K562 (cell line): ENCODE measurements at regions not wholly inside any gene's neighbourhood (a gene's known extent, or its start where the extent isn't known, plus 50 kb on each side); places are given as distances from the start of the nearest gene placed in this dataset.

Experiments used
- ATAC-seq: fragments of 200-7000 bp; cut with Tn5 transposase; 3 replicates; pipeline ENCODE4 v1.9.1; 2020; ENCODE audit warnings: moderate library complexity
- BruUV-seq: library from RNA; stranded (reverse); fragments of 400-500 nt; replicated peaks from 2 replicates; lab custom pipeline; 2021; lab: Mats Ljungman, UMichigan
- CTCF ChIA-PET: fragments of 300-600 bp; formaldehyde crosslinking; extraction: SDS; loops from one replicate; lab custom pipeline; 2021; ENCODE audit warnings: low intra/inter-chr PET ratio; lab: Yijun Ruan, JAX
- POLR2A ChIA-PET: fragments of 300-600, 350-650 bp; sonication (Branson Sonifier 250); formaldehyde crosslinking; extraction: SDS; loops from one replicate; lab custom pipeline; 2021; ENCODE audit warnings: antibody characterized with exemption, inconsistent platforms; lab: Yijun Ruan, JAX
- DNase-seq, 4 experiments: peaks; one replicate each; pipeline versions ENCODE4 v3.0.0 to v3.0.0-alpha.2; 2011 to 2018; ENCODE audit warnings: low spot score in 3 of 4, mixed read lengths in 3 of 4; ENCODE audit errors: extremely low read depth in 1 of 4
- FAIRE-seq: peaks from 2 replicates; lab custom pipeline; 2011; peaks lifted over from hg19 to GRCh38; lab: Jason Lieb, UNC
- H2AFZ ChIP-seq: 2 replicates; pipeline ENCODE4 v1.6.0; 2011; ENCODE audit warnings: low read depth, low read length, control low read depth, inconsistent platforms
- H3K27ac ChIP-seq: fragments of 200-600 bp; 3 replicates; pipeline ENCODE4 v1.8.0; 2011; ENCODE audit warnings: low read depth, mild to moderate bottlenecking, control low read depth, inconsistent platforms, low read length, moderate library complexity, mixed read lengths; ENCODE audit errors: extremely low read depth
- H3K27me3 ChIP-seq, 2 experiments: fragments of 300-600 bp in 1 of 2; 2 replicates in 1 of 2; 3 replicates in 1 of 2; pipeline versions ENCODE4 v1.6.0 to v1.8.0; 2011; ENCODE audit warnings: inconsistent platforms in 2 of 2, low read length in 2 of 2, mild to moderate bottlenecking in 1 of 2, mixed read lengths in 1 of 2, moderate library complexity in 1 of 2; ENCODE audit not compliant: control insufficient read depth in 2 of 2, insufficient read depth in 2 of 2
- H3K36me3 ChIP-seq: fragments of 300-600 bp; 3 replicates; pipeline ENCODE4 v1.8.0; 2011; ENCODE audit warnings: mild to moderate bottlenecking, low read length, inconsistent platforms; ENCODE audit not compliant: control insufficient read depth, insufficient read depth
- H3K4me1 ChIP-seq, 2 experiments: fragments of 200-600 bp in 1 of 2; replicated peaks in 1 of 2; 2 replicates in 1 of 2; 3 replicates in 1 of 2; pipeline versions ENCODE4 v1.5.1 to v1.8.0; 2011; ENCODE audit warnings: inconsistent platforms in 2 of 2, low read length in 2 of 2, mild to moderate bottlenecking in 1 of 2, mixed read lengths in 1 of 2, moderate library complexity in 1 of 2; ENCODE audit not compliant: control insufficient read depth in 2 of 2, insufficient read depth in 2 of 2
- H3K4me2 ChIP-seq: 2 replicates; pipeline ENCODE4 v1.6.1; 2011; ENCODE audit warnings: low read length, control low read depth, inconsistent platforms, mixed read lengths; ENCODE audit not compliant: insufficient read depth
- H3K4me3 ChIP-seq: fragments of 200-600 bp; sonication (generic), shearing (Covaris generic); 2 replicates; pipeline ENCODE4 v1.5.1; 2016; ENCODE audit warnings: control low read depth, inconsistent platforms
- H3K79me2 ChIP-seq: fragments of 200-600 bp; 3 replicates; pipeline ENCODE4 v1.8.0; 2011; ENCODE audit warnings: low read length, inconsistent platforms; ENCODE audit not compliant: control insufficient read depth, insufficient read depth
- H3K9ac ChIP-seq, 2 experiments: 2 replicates each; pipeline versions ENCODE4 v1.6.0 to v1.6.1; 2011; ENCODE audit warnings: low read depth in 2 of 2, low read length in 2 of 2, control low read depth in 1 of 2, inconsistent platforms in 1 of 2, mild to moderate bottlenecking in 1 of 2, mixed read lengths in 1 of 2; ENCODE audit not compliant: insufficient read depth in 1 of 2
- H3K9me1 ChIP-seq: one replicate; pipeline ENCODE4 v1.6.0; 2011; ENCODE audit warnings: inconsistent platforms, mild to moderate bottlenecking, low read length, moderate library complexity; ENCODE audit not compliant: control insufficient read depth, insufficient read depth
- H3K9me3 ChIP-seq: replicated peaks from 2 replicates; pipeline ENCODE4 v1.5.1; 2011; ENCODE audit warnings: low read depth, low read length, inconsistent platforms; ENCODE audit not compliant: control insufficient read depth, insufficient read depth
- H4K20me1 ChIP-seq: replicated peaks from 2 replicates; pipeline ENCODE4 v1.6.1; 2011; ENCODE audit warnings: low read length, inconsistent platforms, mixed read lengths; ENCODE audit not compliant: control insufficient read depth, insufficient read depth
- HMG20A ChIP-seq: fragments of 450-650 bp; formaldehyde crosslinking; conservative IDR thresholded peaks from 2 replicates; pipeline ENCODE4 v1.4.0; 2020; ENCODE audit warnings: mild to moderate bottlenecking, mixed read lengths
- JUN ChIP-seq, 2 experiments: sonication (generic) in 1 of 2; formaldehyde crosslinking in 1 of 2; IDR thresholded peaks; 2 replicates each; pipeline versions ENCODE4 v1.6.1 to v1.8.0; 2012 to 2022; ENCODE audit warnings: borderline replicate concordance in 2 of 2, mild to moderate bottlenecking in 2 of 2, improper control_type of control experiment in 1 of 2, low read depth in 1 of 2, low read length in 1 of 2, missing genetic modification reagents in 1 of 2
- MBD1 ChIP-seq: fragments of 250-450 bp; sonication (Bioruptor Pico); IDR thresholded peaks from 2 replicates; pipeline ENCODE4 v1.8.0; 2022; ENCODE audit warnings: inconsistent platforms
- MCM7 ChIP-seq, 2 experiments: fragments of 450-650 bp; IDR thresholded peaks; 2 replicates each; pipeline ENCODE4 v1.6.1; 2016 to 2018
- NCOA6 ChIP-seq: fragments of 450-650 bp; IDR thresholded peaks from 2 replicates; pipeline ENCODE4 v1.6.1; 2017; ENCODE audit warnings: mild to moderate bottlenecking
- PCBP1 ChIP-seq: fragments of 200-400 bp; formaldehyde crosslinking; IDR thresholded peaks from 2 replicates; pipeline ENCODE4 v1.6.1; 2018; ENCODE audit warnings: mild to moderate bottlenecking, low read depth, low read length; ENCODE audit not compliant: poor library complexity, severe bottlenecking
- PHB2 ChIP-seq: fragments of 450-650 bp; IDR thresholded peaks from 2 replicates; pipeline ENCODE4 v1.6.1; 2017; ENCODE audit warnings: low read depth
- PTBP1 ChIP-seq: fragments of 200-400 bp; formaldehyde crosslinking; IDR thresholded peaks from 2 replicates; pipeline ENCODE4 v1.6.1; 2017; ENCODE audit warnings: low read depth, low read length
- RBBP5 ChIP-seq: fragments of 200-600 bp; sonication (generic); IDR thresholded peaks from 2 replicates; pipeline ENCODE4 v1.6.1; 2012; ENCODE audit warnings: borderline replicate concordance, mild to moderate bottlenecking, low read length, control low read depth, inconsistent platforms; ENCODE audit not compliant: insufficient read depth, poor library complexity, severe bottlenecking
- SMAD4 ChIP-seq: fragments of 250-450 bp; sonication (Bioruptor Pico); conservative IDR thresholded peaks from 2 replicates; pipeline ENCODE4 v1.8.0; 2021; ENCODE audit warnings: inconsistent platforms, mild to moderate bottlenecking, moderate library complexity
- TARDBP ChIP-seq: fragments of 450-650 bp; IDR thresholded peaks from 2 replicates; pipeline ENCODE4 v1.6.1; 2016
- THRB ChIP-seq: fragments of 450-650 bp; formaldehyde crosslinking; conservative IDR thresholded peaks from 2 replicates; pipeline ENCODE4 v1.4.0; 2022; ENCODE audit warnings: mild to moderate bottlenecking, missing genetic modification characterization
- ZBTB49 ChIP-seq: sonication (generic); formaldehyde crosslinking; IDR thresholded peaks from 2 replicates; pipeline ENCODE4 v1.8.0; 2022; ENCODE audit warnings: missing genetic modification reagents, mild to moderate bottlenecking, borderline replicate concordance
- ZEB2 ChIP-seq: fragments of 450-650 bp; IDR thresholded peaks from 2 replicates; pipeline ENCODE4 v1.6.1; 2016
- ZKSCAN3 ChIP-seq: fragments of 250-450 bp; sonication (Bioruptor Pico); IDR thresholded peaks from 2 replicates; pipeline ENCODE4 v1.4.0; 2020
- ZNF324 ChIP-seq: fragments of 250-450 bp; sonication (Bioruptor Pico); IDR thresholded peaks from 2 replicates; pipeline ENCODE4 v1.4.0; 2020; ENCODE audit warnings: mild to moderate bottlenecking
- ZNF398 ChIP-seq: fragments of 250-450 bp; sonication (Bioruptor Pico); IDR thresholded peaks from 2 replicates; pipeline ENCODE4 v1.8.0; 2021; ENCODE audit warnings: moderate library complexity, mild to moderate bottlenecking, inconsistent platforms
- ZNF584 ChIP-seq: fragments of 200-800 bp; sonication (Bioruptor generic); IDR thresholded peaks from 2 replicates; pipeline ENCODE4 v1.6.1; 2016; ENCODE audit warnings: low read depth, mild to moderate bottlenecking, missing genetic modification characterization, missing compliant biosample characterization
- WGBS: fragments of 100-300 bp; shearing (Covaris generic); methylation state at CpG from one replicate; pipeline ENCODE4 v1.1.6; 2016; ENCODE audit warnings: low coverage, mixed read lengths; ENCODE audit not compliant: insufficient coverage; ENCODE audit errors: missing lambda C conversion rate; 5-methylcytosine and 5-hydroxymethylcytosine counted together
- in situ Hi-C: fragments of 300-500 bp; cut with MboI; formaldehyde crosslinking; loops from 4 replicates; pipeline ENCODE4 v1.15.0; 2018; ENCODE audit warnings: inconsistent platforms, mixed read lengths
- intact Hi-C: fragments of 100-400 bp; cut with micrococcal nuclease; formaldehyde crosslinking; loops from 2 replicates; pipeline ENCODE4 v1.14.2; 2022

GRCh38 chr19:37304884-37305255 lies 66.0 kb upstream of the ZNF527 start:
- intact Hi-C loops, result no loop called here
- Histone ChIP-seq H4K20me1 (no peaks in the 10 kb centered on the region), H3K27ac (no peak overlapping the region), H3K4me2 (no peak overlapping the region), H3K36me3 (no peaks in the 10 kb centered on the region), H3K4me1 (no peaks in the 10 kb centered on the region), H2AFZ (no peak overlapping the region), H3K4me3 (no peak overlapping the region), H3K79me2 (no peaks in the 10 kb centered on the region), H3K27me3 (no peaks in the 10 kb centered on the region), H3K9ac (no peak overlapping the region), H3K9me1 (no peaks in the 10 kb centered on the region), H3K9me3 (no peaks in the 10 kb centered on the region)
- no peak for TF ChIP-seq HMG20A
- no peak for TF ChIP-seq SMAD4 (CRISPR knock-in tag)
- TF ChIP-seq NCOA6, result no peak
- no peak for TF ChIP-seq MBD1 (CRISPR knock-in tag)
- no peak for TF ChIP-seq MCM7 (IDR thresholded peaks at IDR 0.05)
- no peak for TF ChIP-seq ZNF584 (CRISPR knock-in tag)
- TF ChIP-seq RBBP5, result no peak
- no peak for TF ChIP-seq ZKSCAN3 (CRISPR knock-in tag)
- no peak for TF ChIP-seq ZNF398 (CRISPR knock-in tag)
- TF ChIP-seq PCBP1, result no peak
- TF ChIP-seq ZEB2, result no peak
- no peak for TF ChIP-seq ZNF324
- no peak for TF ChIP-seq THRB (CRISPR knock-in tag)
- TF ChIP-seq PHB2, result no peak
- TF ChIP-seq TARDBP, result no peak
- no peak for TF ChIP-seq JUN (IDR thresholded peaks at IDR 0.05; ENCODE audit: borderline replicate concordance, low read depth, low read length)
- no peak for TF ChIP-seq JUN (CRISPR knock-in tag; IDR thresholded peaks at IDR 0.05; ENCODE audit: borderline replicate concordance)
- TF ChIP-seq PTBP1, result no peak
- TF ChIP-seq ZBTB49 (CRISPR knock-in tag), result no peak
- under 1% methylated on average over 17 of the region's 17 CpGs for WGBS
- DNase-seq (no peak), ATAC-seq (no peak), FAIRE-seq (no peak)
- in situ Hi-C loops, result no loop called here
- ChIA-PET CTCF (no interaction called here), POLR2A (no interaction called here)
- no TSS peak for BruUV-seq
